HL-60 (cell line): ENCODE measurements at regions not wholly inside any gene's neighbourhood (a gene's known extent, or its start where the extent isn't known, plus 50 kb on each side); places are given as distances from the start of the nearest gene placed in this dataset.

Source experiments
- POLR2AphosphoS5 ChIP-seq: IDR thresholded peaks from 2 replicates; pipeline ENCODE4 v1.6.1; 2012; ENCODE audit warnings: low read depth
- SPI1 ChIP-seq: IDR thresholded peaks from 2 replicates; pipeline ENCODE4 v1.6.1; 2012; ENCODE audit warnings: low read depth, mild to moderate bottlenecking, borderline replicate concordance
- TF ChIP-seq, protein P1 (sequence below): IDR thresholded peaks from one replicate; pipeline ENCODE4 v1.5.1; 2011; ENCODE audit warnings: low read length, control low read depth, inconsistent platforms; ENCODE audit not compliant: insufficient read depth
- TF ChIP-seq, protein P2 (sequence below): IDR thresholded peaks from 2 replicates; pipeline ENCODE4 v1.6.1; 2012; ENCODE audit warnings: low read depth; ENCODE audit not compliant: insufficient replicate concordance

DNA sequence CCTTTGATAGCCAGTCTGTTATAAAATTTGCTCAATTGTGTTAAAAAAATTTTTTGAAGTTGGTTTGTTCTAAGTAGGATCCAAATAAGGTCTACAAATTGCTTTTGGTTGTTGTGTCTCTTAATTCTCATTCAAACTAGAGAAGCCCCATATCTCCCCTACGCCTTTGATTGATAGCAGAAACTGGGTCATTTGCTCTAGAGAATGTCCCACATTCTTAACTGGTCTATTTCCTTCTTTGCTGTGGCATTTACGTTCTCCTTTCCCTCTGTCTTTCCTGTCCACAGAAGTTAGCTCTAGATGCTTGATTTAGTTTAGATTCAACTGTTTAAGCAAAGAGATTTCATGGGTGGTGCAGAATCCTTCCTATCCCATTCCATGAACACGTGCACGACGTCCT lies 174.6 kb upstream of the SVIL start:
- TF ChIP-seq, protein P1, sequence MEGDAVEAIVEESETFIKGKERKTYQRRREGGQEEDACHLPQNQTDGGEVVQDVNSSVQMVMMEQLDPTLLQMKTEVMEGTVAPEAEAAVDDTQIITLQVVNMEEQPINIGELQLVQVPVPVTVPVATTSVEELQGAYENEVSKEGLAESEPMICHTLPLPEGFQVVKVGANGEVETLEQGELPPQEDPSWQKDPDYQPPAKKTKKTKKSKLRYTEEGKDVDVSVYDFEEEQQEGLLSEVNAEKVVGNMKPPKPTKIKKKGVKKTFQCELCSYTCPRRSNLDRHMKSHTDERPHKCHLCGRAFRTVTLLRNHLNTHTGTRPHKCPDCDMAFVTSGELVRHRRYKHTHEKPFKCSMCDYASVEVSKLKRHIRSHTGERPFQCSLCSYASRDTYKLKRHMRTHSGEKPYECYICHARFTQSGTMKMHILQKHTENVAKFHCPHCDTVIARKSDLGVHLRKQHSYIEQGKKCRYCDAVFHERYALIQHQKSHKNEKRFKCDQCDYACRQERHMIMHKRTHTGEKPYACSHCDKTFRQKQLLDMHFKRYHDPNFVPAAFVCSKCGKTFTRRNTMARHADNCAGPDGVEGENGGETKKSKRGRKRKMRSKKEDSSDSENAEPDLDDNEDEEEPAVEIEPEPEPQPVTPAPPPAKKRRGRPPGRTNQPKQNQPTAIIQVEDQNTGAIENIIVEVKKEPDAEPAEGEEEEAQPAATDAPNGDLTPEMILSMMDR = no peak
- TF ChIP-seq SPI1 = no peak
- TF ChIP-seq POLR2AphosphoS5 = no peak
- TF ChIP-seq, protein P2, sequence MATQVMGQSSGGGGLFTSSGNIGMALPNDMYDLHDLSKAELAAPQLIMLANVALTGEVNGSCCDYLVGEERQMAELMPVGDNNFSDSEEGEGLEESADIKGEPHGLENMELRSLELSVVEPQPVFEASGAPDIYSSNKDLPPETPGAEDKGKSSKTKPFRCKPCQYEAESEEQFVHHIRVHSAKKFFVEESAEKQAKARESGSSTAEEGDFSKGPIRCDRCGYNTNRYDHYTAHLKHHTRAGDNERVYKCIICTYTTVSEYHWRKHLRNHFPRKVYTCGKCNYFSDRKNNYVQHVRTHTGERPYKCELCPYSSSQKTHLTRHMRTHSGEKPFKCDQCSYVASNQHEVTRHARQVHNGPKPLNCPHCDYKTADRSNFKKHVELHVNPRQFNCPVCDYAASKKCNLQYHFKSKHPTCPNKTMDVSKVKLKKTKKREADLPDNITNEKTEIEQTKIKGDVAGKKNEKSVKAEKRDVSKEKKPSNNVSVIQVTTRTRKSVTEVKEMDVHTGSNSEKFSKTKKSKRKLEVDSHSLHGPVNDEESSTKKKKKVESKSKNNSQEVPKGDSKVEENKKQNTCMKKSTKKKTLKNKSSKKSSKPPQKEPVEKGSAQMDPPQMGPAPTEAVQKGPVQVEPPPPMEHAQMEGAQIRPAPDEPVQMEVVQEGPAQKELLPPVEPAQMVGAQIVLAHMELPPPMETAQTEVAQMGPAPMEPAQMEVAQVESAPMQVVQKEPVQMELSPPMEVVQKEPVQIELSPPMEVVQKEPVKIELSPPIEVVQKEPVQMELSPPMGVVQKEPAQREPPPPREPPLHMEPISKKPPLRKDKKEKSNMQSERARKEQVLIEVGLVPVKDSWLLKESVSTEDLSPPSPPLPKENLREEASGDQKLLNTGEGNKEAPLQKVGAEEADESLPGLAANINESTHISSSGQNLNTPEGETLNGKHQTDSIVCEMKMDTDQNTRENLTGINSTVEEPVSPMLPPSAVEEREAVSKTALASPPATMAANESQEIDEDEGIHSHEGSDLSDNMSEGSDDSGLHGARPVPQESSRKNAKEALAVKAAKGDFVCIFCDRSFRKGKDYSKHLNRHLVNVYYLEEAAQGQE = no peak
